Left ventricle myocardium superior (tissue), 1 donor: ENCODE measurements at regions not wholly inside any gene's neighbourhood (a gene's known extent, or its start where the extent isn't known, plus 50 kb on each side); places are given as distances from the start of the nearest gene placed in this dataset.

Experiments
- ATAC-seq: fragments of 200-7000 bp; cut with Tn5 transposase; one replicate; pipeline ENCODE4 v1.9.1; 2020; ENCODE audit warnings: mild to moderate bottlenecking, moderate library complexity
- DNase-seq: peaks from one replicate; pipeline ENCODE4 v3.0.0-alpha.2; 2020
- intact Hi-C: fragments of 100-400 bp; cut with micrococcal nuclease; formaldehyde crosslinking; loops from one replicate; pipeline ENCODE4 v1.11.0; 2022
- donor health status: DM: no; HTN: yes; CAD: no; lungs with severe emphysema.

- ATAC-seq = no peak
- intact Hi-C loops = no loop called here
These were observed 50.1 kb upstream of the RHOBTB1 start for GRCh38 chr10:60994128-60994527.

More at GRCh38 chr10:60994128-60994527, 50.1 kb upstream of the RHOBTB1 start:
- no peak for DNase-seq
